Transverse colon (tissue), 4 donors: ENCODE measurements at regions not wholly inside any gene's neighbourhood (a gene's known extent, or its start where the extent isn't known, plus 50 kb on each side); places are given as distances from the start of the nearest gene placed in this dataset.

ENCODE experiments used
- CTCF ChIP-seq, 5 experiments: fragments of 200-600 bp in 3 of 5; fragments of 450-650 bp in 2 of 5; sonication (generic) in 3 of 5; IDR thresholded peaks; 1 replicate in 2 of 5; 2 replicates in 3 of 5; pipeline ENCODE4 v1.5.1; 2016 to 2017; ENCODE audit warnings: antibody characterized with exemption in 5 of 5, inconsistent platforms in 3 of 5, mild to moderate bottlenecking in 2 of 5, moderate library complexity in 1 of 5
- EP300 ChIP-seq: sonication (generic); formaldehyde crosslinking; IDR thresholded peaks from one replicate; pipeline ENCODE4 v1.6.1; 2017; ENCODE audit warnings: antibody characterized with exemption, low read depth
- POLR2A ChIP-seq: fragments of 450-650 bp; IDR thresholded peaks from one replicate; pipeline ENCODE4 v1.6.1; 2016; ENCODE audit warnings: antibody characterized with exemption, mild to moderate bottlenecking, moderate library complexity
- POLR2AphosphoS5 ChIP-seq, 3 donors: sonication (generic); formaldehyde crosslinking; IDR thresholded peaks; one replicate each; pipeline ENCODE4 v1.6.1; 2016; ENCODE audit warnings: antibody characterized with exemption in 3 of 3

GRCh38 chr2:175621821-175622220, 380.2 kb downstream of the LNPK start:
- no peak for TF ChIP-seq POLR2A
- TF ChIP-seq POLR2AphosphoS5 (IDR thresholded peaks at IDR 0.05) = no peak
- no peak for TF ChIP-seq CTCF (IDR thresholded peaks at IDR 0.05)
- no peak for TF ChIP-seq EP300
